Fibroblast of gingiva (primary cell): ENCODE measurements at regions not wholly inside any gene's neighbourhood (a gene's known extent, or its start where the extent isn't known, plus 50 kb on each side); places are given as distances from the start of the nearest gene placed in this dataset.

Experiments used
- DNase-seq: peaks from one replicate; pipeline ENCODE4 v3.0.0-alpha.2; 2011; ENCODE audit warnings: low read depth

DNA sequence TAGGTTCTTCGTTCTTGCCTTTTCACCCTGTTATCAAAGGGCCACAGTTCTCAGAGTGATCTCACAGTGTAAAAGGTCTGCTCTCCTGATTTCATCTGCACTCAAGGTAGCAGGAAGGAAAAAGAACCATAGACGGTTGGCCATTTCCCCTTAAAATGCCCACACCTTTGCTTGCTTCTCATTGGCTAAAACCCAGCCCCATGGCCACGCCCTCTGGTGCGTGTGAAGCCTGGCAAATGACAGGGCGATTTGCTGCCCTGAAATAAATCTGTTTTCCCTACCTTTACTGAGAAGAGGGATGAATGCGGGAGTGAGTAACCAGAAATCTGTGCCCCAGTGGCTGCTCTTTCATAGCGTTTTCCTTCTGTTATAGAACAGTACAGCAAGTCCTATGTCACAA, 269.3 kb downstream of the POU4F1 start:
- no peak for DNase-seq

DNA sequence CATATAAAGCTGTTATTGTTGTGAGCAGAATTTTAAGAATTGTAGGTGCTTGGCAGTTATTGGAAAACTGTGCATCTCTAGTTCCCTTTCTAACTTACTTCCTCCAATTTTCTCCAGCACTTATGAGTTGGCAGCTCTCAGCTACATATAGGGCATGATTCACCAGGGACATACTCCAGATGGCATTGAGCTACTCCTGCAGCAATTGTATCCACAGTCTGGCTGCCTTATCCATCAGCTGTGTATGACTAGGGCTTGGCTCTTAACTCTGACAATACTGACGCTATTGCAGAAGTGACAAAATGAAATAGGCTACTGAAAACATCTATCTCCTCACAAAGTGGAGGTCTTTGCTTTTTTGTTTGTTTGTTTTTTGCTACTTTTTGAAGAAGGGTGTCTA, 276.7 kb downstream of the POU4F1 start:
- no peak for DNase-seq

GRCh38 chr13:78325585-78325984, 277.8 kb downstream of the POU4F1 start:
- DNase-seq = no peak

- no peak for DNase-seq
Measured at GRCh38 chr13:78323848-78324247, 279.5 kb downstream of the POU4F1 start.

GRCh38 chr13:78323040-78323439, 280.3 kb downstream of the POU4F1 start:
- DNase-seq = no peak

DNA sequence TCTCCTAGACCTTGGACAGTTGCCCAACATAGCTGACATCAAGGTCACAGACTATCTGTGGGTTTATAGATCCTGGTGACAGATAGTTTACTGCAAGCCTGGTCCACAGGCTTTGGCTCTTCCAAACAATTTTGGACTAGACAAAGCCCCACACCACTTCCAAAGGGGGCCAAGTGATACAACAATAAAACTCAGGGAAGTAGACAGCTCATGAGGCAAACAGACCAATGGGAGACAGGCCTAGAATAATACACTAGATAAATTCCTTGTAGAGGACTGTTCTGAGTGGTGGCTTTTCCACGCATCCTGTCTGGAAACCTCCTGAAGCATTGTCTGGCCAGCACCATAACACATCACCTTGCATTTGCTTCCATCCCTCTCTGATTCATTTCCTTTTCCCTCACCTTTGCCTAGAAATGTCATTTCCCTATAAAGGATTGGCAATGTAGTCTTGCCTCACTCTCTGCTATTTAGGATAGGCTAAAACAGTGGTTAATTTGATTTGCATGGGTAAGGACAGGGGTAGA, 284.2 kb downstream of the POU4F1 start:
- no peak for DNase-seq

GRCh38 chr13:78317030-78317429, 286.3 kb downstream of the POU4F1 start:
- DNase-seq = no peak

DNA sequence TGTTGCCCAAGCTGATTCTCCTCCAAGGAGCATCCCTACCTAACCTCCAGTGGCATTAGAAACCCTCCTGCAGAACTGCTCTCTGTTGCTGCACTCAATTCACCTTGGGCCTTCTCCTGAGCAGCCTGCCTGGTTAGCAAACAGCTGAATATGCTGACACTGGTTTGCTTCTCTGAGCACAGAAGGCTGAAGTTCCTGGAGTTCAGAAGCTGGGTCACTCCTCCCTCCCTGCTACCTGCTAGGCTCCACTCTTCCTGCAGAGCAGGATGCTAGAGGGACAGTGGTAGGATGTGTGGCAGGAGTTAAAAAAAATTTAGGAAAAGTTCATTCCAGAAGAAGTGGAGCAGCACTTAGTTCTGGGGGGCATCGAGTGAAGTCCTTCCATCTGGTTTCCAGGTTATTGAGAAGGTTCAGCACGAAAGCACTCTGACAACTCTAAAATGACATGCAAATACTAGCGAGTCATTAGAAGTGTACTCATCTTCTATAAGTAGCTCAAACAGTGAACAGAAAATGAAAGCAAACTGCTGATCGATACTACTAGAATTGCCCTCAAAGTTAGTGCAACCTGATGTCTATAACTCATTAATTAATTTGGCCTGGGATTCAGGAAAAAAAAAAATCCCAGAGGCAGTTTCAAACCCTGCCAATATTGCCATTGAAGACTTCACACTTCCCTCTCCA, 293.7 kb downstream of the POU4F1 start:
- DNase-seq = no peak

- DNase-seq = no peak
Measured at GRCh38 chr13:78306519-78307206, 296.7 kb downstream of the POU4F1 start.

DNA sequence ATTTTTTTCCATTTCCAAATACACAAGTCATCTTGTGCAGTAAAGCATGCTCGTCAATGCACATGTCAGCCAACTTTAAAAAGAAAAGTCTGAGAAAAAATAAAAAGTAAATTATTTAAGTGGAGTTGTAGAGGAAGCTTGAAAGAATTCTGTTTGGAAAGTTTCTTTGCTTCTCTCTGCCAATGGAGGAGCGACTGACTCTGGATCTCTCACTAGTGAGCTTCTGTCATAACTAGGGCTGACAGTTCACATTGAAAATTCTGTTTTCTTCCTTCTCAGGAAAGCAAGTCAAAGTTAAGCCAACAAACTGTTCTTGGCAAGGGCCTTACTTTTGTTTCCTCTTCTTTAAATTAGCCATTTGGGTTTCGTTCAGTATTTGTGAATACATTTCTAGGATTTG, 298.2 kb downstream of the POU4F1 start:
- DNase-seq = no peak

DNA sequence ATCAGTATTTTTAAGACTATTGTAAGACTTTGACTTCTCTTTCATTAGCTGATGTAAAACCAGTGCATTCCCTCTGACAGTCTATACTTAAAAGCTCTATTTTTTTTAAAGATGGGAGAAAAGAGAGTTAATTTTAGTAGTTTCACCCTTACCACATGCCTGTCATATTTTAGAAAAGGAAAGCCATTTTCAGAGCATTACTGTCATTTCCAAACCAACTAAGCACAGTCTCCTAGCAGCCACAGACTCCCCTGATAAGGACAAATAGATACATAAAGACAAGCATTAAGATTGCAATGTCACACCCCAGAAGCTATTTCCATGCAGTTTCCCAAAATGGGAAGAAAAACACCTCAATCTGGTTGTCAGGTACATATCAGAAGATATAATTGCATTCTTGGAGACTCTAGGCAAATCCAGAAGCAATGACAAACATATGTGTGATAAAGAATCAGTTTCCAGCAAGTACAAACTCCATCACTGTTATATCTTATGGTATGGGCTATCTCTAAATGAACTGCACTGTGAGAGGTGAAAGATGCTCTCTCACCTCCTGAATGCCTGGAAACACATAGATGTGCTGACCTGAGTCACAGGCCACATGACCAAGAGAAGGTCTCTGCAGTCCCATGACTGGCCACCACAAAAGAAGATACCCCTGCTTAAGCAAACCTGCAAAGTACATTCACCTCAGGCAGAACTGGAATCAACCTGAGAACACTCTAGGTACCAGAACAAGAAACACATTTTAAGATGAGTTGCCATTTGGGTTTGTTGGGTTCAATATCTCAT, 303.3 kb downstream of the POU4F1 start:
- DNase-seq = no peak

DNA sequence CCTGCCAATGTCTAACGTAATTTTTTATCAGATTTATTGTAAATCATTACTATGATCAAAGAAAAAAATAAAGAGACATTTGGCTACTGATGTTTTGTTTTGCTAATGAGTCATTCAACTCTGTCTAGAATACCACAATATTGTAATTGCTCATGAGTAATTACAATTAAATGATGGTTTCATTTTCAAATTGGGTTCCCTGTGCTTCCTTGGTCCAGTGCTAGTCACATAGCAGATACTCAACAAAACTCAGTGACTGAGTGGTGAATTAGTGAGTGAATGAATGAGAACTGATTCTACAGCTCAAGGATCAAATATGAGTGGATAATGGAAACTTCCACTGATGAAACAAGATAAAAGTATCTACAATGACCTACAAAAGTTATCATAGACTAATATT, 304.7 kb downstream of the POU4F1 start:
- DNase-seq = no peak

DNA sequence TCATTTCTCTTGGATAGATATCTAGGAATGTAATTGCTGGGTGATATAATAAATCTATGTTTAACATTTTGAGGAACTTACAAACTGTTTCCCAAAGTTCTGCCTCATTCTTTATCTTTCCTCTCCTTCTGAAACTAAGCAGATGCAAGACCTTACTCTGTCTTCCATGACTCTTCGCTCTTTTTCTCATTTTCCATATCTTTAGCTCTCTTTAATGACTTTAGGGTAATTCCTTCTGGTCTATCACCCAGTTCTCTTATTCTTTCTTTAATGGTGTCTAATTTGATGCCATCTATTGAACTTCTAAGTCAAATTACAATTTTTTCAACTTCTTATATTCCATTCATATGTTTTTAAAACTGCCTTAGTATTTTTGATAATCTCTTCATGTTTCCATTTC, 316.6 kb downstream of the POU4F1 start:
- DNase-seq = no peak

DNA sequence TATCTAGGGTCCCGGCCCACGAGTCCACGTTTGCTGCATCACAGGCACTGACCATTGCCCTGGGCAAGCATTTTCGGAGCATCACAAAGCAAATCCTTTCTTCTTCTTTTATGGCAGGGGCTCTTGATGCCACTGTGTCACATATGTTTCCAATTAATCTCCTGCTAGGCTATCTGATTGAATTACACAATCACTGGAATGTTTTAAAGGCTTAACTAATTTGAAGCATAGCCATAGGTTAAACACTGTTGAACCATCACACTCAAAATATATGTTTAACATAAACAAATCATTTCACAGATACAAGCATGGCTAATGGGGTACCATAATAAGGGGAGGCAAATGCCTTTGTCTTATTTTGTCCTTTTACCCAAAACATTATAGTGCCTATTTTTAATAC, 338.3 kb downstream of the POU4F1 start:
- DNase-seq = peak; percentile 4

DNA sequence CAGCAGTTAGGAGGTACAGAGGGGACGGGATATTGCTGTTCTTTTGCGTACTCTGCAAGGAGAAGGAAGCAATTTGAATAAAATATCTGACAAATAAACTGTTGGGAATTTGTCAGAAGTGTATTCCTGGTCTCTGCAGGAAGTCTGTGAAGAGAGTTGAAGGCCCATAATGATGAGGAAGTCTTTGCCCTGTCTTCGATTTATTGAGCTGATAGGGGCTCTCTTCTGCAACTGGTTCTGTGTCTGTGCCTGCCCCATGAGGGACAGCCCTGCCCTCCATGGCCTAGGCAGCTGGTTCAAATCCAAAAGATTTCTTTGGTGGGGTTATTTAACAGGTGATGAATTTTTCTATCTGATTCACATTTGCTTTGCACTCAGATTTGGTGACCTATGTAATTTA, 339.7 kb upstream of the EDNRB start:
- DNase-seq = no peak

DNA sequence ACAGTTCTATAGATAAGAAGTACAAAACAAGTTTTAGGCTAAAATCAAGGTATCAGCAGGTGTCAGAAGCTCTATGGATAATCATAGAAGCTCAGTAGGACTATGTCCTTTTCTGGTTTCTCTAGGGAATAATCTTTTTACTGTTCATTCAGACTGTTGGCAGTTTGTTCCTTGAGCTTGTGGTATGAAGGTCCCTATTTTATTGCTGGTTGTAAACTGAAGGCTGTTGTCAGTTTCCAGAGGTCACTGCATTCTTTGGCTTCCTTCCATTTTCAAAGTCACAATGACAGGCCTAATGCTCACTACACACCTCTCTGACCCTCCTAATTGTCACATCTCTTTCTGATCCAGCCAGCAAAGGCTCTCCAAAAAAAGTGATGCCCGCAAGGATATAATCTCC, 337.9 kb upstream of the EDNRB start:
- DNase-seq = no peak

- no peak for DNase-seq
Measured at GRCh38 chr13:78254113-78254512, 335.5 kb upstream of the EDNRB start.

DNA sequence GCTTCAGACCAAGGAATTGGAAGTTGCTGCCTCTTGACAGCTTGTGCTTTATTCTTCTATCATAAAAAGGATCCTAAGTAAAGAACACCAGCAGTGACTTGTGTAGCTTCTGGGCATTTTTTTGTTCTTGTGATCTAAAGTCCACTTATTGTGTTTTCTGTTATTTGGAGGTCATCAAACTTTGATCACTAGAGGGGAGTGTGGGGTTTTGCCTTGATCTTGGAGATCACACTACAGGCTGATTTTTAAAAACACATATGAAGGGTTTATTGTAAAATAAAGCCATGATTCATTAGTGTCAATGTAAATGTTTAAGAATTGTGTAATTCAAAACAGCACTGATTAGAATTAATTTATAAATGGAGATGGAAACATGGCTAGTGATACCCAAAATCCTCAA, 328.7 kb upstream of the EDNRB start:
- no peak for DNase-seq

- DNase-seq = peak; percentile 26
Measured at GRCh38 chr13:78241278-78241919, 322.8 kb upstream of the EDNRB start.

DNA sequence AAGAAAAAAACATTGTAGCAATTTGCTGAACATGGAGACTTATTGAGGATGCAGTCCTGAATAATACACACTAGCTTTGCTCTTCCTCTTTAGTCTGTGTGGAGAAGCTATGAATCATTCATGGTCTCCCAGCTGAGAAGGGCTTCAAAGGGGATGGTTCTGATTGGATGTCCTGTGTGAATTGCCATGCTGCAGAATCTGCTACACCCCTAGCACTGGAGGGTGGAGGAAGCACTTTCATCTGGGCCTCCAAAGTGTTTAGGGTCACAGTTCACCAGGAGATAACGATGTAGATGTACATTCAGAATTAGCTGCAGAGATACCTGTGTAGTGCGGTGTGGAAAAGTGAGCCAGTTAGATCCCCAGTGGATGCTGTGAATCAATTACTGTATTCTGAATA, 321.1 kb upstream of the EDNRB start:
- DNase-seq = no peak

DNA sequence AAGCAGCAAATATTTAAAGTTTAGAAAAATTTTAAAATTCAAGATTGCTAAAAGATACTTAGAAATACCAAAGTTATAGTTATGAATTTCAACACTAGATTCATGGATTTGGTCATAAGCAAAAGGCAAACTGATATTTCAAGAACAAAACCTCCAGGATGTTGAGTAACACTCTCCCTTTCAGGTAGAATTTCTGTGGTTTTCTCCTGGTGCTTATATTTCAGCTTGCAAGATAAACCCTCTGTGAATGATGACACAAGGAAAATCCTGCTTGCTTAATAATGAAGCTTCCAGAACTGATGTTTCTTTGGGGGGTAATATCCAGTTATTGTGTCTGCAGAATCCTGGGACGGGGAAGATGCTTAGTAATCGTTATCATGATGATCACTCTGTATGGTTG, 320.3 kb upstream of the EDNRB start:
- no peak for DNase-seq

DNA sequence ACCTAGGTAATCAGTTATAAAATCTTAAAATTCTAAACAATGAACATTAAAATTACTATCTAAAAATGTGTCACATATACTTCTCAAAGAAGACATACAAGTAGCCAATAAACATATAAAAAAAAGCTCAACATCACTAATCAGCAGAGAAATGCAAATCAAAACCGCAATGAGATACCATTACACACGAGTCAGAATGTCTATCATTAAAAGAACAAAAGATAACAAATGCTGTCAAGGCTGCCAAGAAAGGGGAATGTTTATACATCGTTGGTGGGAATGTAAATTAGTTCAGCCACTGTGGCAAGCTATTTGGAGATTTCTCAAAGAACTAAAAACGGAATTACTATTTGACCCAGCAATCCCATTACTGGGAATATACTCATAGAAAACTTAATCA, 310.3 kb upstream of the EDNRB start:
- no peak for DNase-seq

DNA sequence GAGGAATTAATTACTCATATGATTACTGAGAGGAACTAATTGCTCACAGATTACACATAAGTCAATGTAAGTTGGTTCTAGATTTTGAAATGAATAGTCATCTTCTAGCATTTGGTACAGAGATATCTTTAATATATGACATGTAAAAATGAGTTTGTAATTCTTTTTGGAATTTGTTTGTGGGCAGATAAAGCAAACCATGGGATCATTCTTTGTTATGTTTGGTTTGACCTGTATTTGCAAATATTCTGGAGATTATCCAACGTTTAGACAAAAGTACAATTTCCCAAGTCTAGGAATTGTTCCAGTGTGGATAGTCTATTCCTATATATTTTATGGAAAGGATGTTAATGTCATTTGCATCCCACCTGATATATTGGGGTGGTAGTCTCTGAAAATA, 309.6 kb upstream of the EDNRB start:
- DNase-seq = no peak
